NCI-H82 (cell line): ENCODE measurements at regions not wholly inside any gene's neighbourhood (a gene's known extent, or its start where the extent isn't known, plus 50 kb on each side); places are given as distances from the start of the nearest gene placed in this dataset.

Experiments
- DNase-seq: peaks from one replicate; lab custom pipeline; 2025; lab: John Stamatoyannopoulos, UW

DNA sequence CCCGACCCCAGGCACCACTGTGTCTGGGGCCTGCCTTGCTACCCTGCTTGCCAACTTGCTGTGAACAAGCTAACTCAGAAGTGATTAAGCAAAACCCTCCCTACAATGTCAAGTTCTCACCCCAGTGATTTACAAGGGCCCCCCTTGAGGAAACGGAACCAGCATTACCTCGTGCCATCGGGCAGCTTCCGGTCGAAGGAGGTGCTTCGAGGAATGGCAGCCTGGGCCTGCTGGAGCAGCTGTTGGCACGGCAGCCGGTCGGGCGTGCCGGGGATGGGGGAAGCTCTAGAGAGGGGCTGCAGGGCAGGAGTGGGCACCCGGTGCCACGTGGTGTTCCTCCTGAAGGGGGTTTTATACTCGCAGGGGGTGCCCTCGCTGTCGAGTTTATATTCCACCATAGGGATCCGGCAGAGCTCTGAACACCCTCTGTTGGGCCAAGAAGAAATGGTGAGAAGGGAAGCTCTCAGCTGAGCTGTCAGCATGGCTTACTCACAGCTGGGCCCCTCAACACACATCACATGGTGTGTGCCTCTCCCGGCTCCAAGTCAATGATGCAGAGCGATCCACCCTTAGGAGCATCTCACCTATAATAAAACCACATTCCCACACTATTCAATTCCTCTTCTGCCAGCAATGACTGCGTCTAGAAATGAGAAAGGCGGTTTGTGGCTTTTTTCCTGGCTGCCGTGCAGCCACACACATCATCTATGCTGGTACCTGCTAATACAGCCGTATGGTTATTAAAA, 184.4 kb downstream of the SIPA1L2 start:
- no peak for DNase-seq

DNA sequence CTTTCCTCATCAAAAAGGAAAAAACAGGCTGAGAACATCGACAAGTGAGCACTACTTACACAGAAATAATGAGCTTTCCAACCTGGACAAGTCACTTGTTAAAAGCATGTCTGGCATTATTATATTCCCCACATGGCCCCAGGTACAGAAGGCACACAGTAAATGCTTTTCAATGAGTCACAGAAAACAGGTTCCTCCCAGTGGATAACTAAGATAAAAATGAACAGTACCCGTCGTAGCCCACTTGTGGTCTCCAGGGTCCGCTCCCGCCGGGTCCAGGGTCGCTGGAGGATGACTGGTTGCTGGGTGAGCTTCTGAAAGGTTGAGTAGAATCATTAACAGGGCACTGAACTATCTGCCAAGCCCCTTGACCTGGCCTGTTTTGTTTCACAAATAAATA, 186.6 kb downstream of the SIPA1L2 start:
- no peak for DNase-seq

DNA sequence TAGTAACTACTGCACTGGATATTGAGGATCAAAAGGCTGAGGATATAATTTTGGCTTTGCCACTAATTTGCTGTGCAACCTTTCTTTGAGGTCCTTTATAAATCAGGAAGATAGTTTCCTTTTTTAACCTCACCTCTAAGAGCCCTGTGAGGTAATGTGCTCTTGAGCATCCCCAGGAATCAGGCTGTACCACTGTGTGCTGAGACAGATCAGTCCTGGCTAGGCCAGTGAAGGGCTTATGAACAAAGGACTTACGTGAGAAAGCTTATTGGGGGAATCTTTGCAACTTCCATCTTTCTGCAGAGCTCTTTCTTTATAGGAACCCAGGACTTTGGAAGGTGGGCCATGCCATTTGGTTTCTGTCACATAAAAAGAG, 188.9 kb downstream of the SIPA1L2 start:
- DNase-seq, result no peak

DNA sequence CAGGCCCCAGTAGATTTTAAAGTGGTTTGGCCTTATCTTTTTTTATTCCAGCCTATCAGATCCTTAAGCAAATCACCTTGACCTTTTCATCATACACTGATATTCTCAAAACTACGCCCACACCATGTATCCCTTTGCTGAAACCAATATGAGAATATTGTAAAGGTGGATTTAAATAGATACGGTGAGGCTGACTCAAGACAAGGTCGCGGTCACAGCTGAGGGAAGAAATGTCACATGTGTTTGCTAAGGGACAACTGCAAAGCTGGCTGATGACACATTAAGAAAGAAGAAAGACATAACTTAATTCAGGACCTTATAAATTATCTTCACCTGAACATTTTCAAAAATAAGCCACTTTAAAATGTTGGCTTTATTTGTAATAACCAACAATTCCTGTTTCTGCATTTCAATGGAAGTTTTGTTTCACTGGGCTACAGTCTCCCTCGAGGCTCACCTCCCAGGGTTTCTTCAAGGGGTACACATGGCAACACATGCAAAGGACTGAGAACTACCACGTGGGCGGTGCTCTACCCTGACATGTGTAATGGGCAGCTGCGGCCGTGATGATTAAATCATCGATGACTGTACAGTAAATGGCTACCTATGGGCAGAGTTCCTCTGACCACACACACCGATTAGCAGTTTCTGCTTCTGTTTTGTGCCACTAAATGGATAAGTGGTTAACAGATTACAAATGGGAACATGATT, 189.5 kb downstream of the SIPA1L2 start:
- no peak for DNase-seq

DNA sequence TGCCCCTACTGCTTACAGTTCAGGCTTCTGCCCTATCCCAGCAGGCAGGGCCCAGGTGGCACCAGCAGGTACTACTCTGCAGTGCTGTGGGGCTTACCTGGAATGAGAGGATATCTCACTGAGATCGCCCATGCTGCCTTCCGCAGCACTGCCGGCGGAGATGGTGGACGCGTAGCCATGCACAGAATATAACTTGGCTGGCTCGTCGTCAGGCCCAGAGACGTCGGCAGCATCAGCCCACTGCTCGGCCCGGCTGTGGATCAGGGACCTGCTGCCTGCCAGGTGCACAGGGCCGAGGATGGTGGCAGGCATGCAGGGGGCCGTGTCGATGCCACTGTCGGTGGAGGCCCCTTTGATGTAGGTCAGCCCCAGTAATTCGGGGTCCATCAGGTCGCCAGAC, 190.9 kb downstream of the SIPA1L2 start:
- DNase-seq, result no peak

DNA sequence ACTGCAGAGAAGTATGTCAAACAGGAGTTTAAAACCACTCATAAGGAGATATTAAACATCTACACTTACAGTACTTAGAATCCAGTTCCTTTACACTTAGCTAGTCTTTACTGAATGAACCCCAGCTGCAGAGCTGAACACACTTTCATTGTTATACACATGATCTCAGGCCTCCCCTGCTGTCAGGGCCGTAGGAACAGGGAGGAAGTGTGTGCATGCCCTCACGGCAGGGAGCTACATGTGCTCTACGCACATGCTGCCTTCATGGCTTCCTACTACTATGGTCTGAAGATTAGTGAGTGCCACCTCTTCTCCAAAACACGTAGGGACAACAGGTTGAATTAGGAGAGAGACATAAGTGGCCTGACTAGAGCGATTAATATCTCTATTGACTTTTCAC, 191.5 kb downstream of the SIPA1L2 start:
- DNase-seq, result no peak

DNA sequence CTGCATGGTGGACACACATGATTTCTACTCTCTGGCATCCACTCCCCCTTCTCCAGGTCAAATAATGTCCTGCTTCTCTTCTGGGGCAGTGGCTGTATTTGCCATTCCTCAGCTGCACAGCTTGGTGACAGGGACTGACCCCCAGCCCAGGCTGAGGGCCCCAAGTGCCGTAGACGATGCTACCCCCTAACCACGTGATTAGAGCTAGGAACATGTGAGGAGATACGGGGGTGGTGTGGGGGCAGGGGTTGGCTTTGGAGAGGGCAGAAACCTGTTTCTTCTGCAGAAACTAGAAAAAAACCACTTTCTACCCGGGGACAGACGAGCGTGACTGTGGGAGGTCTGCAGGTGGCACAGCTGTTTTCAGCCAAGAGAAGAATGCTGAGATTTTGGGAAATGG, 192.4 kb downstream of the SIPA1L2 start:
- DNase-seq, result no peak

DNA sequence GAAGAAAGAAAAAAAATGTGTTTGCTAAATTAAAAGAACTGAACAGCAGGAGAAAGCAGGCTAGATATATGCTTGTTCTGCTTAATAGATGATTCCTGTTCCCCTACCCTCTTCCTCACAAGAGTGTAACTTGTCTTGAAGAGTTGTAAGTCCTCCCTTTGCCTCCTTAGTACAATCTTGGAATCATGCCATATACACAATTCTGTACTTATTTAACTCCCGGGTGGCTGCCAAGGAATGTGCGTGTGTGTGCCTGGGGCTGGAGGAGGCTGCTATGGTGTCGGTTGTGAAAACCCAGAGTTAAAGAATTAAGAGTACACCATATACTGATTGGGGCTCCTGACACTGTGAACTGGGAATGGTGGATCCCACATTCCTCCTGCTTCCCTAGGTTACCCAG, 194.2 kb downstream of the SIPA1L2 start:
- no peak for DNase-seq

DNA sequence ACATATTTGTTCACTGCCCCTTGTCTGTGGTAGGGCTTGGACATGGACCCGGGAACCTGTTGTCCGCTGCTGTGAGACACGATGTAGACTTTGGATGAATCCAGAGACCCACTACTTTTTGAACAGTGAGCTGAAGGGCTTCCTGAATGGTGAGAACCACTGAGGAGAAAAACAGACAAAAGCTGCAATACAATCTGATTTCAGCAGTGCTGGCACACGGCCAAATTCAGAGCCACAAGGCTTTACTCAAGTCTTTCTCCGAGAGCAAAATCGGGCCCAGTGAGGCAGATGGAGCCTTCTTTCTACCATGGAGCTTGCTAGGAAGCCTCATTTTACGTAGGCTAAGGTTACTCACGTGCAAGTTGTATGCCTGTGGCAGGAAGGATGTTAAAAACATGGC, 197.6 kb downstream of the SIPA1L2 start:
- peak; percentile 87 for DNase-seq

DNA sequence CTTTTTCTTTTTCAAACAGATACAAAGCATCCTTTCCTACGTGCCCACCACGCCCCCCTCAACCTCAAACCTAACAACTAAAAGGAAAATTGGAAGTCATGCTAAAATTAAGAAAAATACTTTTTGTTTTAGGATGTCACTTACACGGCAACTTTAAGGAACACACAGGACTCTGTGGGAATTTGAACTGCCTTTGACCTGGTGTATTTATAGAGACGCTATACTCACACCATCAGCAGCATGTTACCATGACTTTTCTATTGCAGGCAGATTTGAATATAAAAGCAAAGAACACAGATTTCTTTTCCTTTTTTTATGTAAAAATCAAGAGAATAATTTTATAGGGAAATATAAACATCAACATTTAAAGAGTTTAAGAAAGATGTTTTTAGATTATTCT, 198.2 kb downstream of the SIPA1L2 start:
- DNase-seq, result no peak

DNA sequence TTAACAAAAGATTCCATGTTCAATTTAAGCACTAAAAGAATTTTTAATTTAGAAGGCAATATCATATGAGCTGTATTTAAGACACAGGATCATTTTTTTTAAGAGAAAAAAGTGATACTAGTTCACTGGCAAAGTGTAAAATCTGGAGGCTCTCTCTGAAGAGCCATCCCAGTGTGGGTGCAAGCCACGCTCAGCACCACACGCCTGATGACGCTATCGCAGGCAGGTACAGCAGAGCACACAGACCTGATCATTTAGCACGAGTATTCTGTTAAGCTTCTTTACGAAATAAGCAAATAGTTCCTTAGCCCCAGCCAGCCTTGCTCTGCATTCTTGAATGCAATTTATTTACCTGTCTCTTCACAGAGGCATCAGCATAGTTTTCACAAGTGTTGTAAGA, 198.6 kb downstream of the SIPA1L2 start:
- DNase-seq, result no peak

DNA sequence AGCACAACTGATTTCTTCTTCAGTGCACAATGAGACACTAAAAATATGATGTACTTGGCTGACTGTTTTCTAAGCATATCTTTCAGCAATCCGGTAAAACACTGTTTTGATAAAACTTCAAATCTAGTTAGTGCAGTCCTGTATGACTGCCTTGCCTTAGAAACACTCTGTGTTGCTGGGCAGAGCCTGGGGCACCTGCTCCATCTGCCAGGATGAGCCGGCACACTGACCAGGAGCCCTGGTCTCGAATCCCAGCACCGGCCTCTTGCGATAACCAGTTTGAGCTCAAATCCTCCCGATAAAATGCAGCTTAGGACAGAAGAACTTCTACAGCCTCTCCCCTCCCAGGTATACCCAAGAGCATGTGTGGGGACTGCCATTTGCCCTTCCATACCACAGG, 199.5 kb downstream of the SIPA1L2 start:
- DNase-seq, result no peak

DNA sequence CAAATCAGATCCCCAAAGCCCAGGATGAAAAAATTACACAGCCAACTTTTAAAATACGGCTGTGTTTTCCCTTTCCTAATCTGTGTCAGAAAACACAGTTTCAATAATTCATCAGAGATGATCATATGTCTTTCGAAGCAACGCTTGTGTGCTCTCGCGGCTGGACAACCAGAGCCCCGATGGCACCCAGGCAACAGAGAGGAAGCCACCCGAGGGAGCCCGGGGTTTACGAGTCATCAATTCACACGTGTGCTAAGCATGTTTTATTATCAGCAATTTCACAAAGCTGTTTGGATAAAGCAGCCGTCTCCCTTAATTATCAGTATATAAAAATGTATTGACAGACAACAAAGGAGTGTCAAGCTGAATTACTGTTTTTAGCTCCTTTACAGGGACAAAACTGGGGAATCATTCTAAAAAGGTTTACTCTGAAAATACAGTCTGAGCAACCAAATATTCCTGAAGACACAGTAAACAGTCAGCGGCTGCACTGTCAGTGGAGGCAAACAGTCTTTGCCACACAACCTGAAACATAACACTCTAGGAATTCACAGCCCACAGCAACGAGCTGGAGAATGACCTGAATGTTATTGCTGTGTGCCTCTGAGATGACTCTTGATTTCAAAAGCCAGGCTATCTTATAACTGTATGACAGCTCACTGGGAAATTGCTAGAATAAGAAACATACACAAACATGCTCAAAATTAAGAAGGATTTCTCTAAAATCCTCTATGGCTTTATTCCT, 201.0 kb downstream of the SIPA1L2 start:
- DNase-seq, result no peak

DNA sequence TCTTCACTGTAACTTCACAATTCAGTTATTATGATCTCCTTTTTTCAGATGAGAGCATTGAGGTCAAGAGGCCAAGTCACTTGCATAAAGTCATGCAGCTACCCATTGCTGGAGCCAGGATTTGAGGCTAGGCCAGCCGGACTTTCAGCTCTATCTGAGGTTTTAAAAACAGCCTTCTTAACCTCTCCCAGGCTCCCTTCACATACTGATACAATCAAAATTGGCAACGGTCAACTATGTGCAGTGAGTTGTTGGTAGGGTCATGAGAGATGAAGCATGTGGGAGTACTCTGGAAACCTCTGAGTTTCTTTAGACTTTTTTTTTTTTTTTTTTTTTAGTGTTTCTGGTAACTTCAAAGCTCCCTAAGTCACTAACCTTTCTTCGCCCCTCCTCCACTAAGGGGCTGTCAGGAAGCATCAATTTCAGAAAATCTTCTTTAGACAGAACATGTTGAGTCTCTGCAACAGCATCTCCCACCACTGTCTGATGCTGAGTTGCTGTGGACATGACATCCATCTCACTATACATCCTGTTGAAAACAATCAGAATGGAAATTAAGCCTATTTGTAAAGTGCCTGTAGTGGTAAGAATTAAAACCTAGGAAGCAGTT, 201.8 kb downstream of the SIPA1L2 start:
- DNase-seq, result no peak

DNA sequence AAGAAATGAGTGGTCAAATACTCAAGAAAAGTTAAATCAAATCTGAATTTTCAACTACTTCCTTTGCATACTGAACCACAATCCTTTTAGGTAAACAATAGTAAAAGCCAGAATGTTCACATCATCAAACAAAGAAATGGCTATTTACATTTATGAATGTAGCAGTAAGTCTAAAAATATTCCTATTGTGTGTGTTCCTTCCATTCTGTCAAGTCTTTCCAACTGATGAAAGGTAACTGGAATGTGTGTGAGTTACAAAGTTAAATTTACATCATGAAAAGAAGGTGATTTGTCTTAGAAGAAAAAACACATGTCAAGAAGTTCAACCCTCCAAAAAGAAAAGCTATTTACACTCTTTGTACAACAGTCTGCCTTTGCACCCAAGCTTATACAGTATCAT, 203.1 kb downstream of the SIPA1L2 start:
- DNase-seq, result no peak

DNA sequence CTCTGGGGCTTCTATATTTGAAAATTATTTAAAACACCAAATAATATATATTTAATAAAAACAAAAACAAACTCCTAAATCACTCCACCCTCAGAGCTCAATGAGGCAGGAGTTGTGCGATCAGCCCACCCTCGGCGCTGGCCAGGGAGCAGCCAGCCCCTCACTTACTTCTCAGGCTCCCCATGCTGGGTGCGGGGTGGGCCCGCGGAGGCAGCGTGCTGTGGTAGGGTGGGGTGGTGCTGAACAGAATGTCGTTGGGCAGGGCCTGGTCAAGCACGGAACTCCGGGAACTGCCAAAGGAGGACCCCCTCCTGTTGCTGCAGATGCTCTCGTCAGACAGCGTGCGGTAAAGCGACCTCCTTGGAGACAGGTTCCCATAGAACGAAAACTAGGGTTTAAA, 204.5 kb downstream of the SIPA1L2 start:
- no peak for DNase-seq

DNA sequence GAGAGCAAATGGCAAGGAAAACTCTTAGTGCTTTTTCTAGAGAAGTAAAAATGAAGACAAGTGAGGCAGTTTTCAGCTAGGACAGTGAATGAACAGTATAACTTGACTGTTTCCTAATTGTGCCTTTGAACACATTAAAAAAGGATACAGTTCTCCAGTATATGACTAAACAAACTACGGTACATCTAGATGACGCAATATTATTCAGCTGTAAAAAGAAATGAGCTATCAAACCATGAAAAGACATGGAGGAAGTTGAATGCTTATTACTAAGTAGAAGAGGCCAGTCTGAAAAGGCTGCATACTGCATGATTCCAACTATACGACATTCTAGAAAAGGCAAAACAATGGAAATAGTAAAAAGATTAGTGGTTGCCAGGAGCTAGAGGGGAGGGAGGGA, 206.3 kb downstream of the SIPA1L2 start:
- DNase-seq, result no peak

DNA sequence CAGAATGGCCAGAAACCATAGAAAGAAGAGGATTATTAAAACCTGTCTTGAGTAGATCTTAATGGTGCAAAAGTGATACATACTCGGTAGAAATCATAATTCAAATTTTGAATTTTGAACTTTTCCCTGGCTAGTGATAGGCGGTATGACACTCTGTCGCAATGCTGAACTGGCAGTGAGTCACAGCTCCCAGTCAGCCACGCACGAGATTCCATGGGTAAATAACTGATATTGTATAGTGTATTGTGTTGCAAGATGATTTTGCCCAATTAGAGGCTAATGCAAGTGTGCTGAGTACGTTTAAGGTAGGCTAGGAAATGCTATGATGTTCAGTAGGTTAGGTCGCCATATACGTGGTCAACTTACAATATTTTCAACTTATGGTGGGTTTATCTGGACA, 207.0 kb downstream of the SIPA1L2 start:
- no peak for DNase-seq

DNA sequence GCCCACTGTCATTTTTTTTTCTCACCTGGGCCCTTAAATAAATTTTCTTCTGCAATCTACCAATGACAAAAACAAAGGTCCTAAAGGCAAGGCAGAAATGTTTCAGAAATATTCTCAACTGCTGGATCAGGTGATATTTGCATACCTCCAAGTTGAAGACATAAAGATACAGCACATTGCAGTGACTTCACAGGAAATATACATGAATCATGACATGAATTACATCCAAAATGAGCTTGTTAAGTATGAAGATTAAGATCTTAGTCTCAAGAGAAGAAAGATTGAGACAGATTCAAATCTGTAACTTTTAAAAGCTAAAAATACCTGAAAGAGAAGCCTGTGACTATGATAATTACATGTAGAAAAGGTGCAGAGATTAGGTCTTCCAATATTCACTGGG, 207.8 kb downstream of the SIPA1L2 start:
- DNase-seq, result no peak

DNA sequence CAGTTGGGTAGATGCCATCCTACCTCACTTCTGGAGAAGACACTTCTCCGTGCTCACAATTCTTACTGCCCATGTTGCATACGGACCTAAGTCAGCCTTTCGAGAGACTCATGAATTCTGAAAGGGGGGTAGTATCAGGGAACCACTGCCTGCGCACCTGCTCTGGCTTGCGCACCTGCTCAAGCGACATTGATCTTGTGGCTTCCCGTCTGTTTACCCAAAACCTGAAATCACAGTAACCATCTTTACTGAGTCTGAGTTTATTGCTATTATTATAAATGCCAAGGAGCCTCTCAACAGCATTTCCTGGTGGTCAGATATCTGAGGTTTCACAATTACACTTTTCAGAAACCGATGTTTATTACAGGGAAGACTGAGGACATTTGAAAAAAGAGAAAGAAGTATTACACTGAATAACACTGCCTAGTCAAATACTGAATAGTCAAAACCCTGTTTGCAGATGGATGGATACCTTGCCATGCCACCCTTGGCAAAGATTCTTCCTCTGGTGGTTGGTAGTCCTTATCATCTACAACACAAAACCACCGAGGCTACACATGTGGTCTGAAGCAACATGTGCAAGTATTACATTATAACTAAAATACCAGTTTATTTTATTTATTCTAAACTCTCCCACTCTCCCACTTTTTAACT, 208.7 kb downstream of the SIPA1L2 start:
- DNase-seq, result no peak

DNA sequence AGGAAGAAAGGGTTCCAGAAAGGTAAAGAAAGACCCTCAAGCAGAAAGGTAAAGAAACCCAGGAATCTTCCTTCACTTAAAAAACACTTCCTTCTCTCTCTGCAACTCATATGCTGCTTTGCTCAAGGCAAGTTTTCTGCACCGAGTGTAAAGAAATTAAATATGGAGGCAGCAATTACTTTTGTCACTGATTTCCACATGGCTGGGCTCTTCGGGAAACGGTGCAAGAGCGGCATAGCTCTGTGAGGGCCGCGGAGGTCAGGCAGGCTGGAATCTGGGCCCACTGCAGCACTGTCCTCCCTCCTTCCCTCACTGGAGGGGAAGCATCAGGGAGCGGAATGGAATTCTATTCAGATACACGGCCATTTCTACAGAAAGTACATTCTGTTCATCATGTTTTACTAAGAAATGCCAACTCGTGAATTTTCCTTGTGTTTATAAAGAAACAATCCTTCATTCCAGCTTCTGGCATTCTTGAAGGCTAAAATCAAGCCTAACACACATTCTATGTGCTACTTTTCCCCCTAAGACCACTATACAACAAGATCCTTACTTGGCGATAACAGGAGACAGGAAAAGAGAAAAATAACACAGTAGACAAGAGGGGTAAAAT, 212.2 kb downstream of the SIPA1L2 start:
- DNase-seq, result no peak

DNA sequence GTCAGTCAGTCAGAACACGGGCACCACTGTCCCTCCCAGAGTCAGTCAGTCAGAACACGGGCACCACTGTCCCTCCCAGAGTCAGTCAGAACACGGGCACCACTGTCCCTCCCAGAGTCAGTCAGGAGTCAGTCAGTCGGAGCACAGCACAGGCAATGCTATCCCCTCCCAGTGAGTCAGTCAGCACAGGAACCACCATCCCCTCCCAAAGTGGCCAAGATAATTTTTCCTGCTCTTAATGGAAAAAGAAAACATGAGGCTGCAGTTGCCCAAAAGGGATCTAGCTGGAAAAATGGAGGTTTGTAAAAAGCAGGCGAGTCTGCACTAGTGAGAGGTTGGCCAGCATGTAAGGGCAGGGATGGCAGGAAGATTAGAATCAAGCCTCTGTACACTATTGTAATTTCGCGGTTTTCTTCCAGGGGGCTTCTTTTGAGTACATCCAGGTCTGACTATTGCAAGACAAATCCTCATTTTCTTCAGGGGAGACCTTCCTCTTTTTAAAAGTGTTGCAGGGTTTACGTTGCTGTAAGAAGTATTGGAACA, 213.8 kb downstream of the SIPA1L2 start:
- DNase-seq, result no peak
